ENCODE measurements at regions not wholly inside any gene's neighbourhood (a gene's known extent, or its start where the extent isn't known, plus 50 kb on each side); places are given as distances from the start of the nearest gene placed in this dataset.

DNA sequence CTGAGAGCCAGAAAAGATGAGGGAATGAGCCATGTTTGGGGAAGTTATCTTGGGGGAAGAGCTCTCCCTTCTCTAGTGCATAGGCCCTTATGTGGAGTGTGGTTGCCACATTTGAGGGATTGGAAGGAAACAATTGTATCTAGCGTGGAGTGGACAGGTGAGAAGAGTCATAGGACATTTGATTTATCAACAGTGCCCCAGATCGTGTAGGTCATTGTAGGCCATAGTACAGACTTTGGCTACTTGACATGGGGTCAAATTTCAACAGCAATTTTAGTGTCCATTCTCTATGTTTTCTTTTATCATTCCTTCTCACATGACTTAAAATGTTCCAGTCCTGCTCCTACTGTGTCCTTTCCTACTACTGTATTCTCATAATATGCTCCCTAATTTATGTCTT, 1182.8 kb downstream of the SORCS1 start:
- Mint-ChIP-seq H3K27ac (no peak overlapping the region), H3K27me3 (no peaks in the 10 kb centered on the region), H3K36me3 (no peaks in the 10 kb centered on the region), H3K4me3 (no peak overlapping the region), H3K4me1 (no peaks in the 10 kb centered on the region), H3K9me3 (peaks cover 2 to 10% (median 6%) of the 10 kb centered on the region in 3 donors)

DNA sequence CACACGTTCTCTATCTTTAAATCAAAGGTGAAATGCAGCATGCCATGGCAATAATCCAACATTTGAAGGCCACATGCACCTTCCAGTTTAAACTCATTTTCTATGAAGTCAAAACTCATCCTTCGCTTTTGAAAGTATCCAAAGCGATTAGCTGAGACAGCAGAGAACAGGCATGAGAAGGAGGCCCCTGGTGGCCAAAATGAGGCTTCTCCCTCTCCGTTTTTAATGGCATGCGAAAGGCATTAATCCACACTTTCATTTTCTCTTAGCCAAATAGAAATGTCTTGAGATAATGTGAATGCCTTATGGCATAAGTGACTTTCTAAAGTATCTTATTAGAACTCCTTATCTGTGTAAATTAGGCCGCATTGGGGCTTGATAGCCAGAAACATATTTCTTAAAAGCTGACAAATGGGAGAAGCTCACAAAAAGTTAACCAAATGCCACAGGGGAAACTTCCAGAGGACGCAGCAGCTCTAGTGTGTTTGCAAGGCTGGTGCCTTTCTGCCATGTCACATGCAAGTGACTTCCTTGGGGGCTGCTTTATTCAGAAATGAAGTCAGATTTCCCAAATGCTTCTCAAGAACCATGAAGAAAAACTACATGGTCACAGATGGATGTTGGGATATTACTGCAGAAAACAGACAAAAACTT, 1189.6 kb downstream of the SORCS1 start:
- H3K4me3 Mint-ChIP-seq: no peak overlapping the region
- no peaks in the 10 kb centered on the region for H3K36me3 Mint-ChIP-seq
- H3K9me3 Mint-ChIP-seq: peaks cover 2 to 9% (median 2%) of the 10 kb centered on the region in 3 donors
- H3K4me1 Mint-ChIP-seq: no peaks in the 10 kb centered on the region
- no peaks in the 10 kb centered on the region for H3K27me3 Mint-ChIP-seq
- no peak overlapping the region for H3K27ac Mint-ChIP-seq

DNA sequence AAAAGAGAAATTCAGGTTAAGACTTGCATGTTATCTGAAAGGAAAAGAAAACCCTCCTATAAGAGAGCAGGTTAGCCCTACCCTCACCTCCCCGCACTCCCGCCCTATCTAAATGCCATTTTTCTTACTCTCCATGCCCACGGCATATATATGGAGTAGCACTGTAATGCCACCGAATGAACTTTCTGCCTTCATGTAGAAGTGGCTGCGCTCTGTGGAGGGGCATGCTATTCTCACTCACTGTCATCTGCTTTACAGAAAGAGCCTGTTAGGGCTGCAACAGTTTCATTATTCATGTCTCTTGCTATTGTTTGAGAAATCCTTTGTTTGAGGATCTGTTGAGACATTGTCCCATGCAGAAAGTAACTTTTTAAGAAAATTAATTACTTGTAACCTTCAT, 1190.6 kb downstream of the SORCS1 start:
- H3K36me3 Mint-ChIP-seq: no peaks in the 10 kb centered on the region
- no peaks in the 10 kb centered on the region for H3K4me1 Mint-ChIP-seq
- peaks cover 2 to 9% (median 2%) of the 10 kb centered on the region in 3 donors for H3K9me3 Mint-ChIP-seq
- no peak overlapping the region for H3K27ac Mint-ChIP-seq
- no peak overlapping the region for H3K4me3 Mint-ChIP-seq
- no peaks in the 10 kb centered on the region for H3K27me3 Mint-ChIP-seq

DNA sequence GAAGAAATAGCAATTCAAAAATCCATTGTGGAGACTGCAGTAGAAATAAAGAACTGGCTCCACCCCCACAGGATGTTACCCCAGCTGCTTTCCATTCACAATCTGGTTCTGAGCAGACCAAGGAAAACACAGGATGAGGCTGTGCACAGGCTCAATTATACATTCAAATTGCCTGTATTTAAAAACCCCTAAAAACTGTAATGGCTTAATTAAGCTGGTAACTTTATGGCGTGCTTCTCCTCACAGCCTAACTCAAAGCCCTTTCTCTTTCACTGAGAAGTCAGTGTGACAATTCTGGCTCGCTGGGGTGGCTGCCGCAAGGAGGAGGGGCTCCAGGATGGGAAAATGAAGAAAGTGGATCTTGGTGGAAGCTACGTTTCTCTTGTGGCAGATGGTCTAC, 1191.1 kb downstream of the SORCS1 start:
- H3K4me3 Mint-ChIP-seq: no peak overlapping the region
- no peaks in the 10 kb centered on the region for H3K36me3 Mint-ChIP-seq
- no peaks in the 10 kb centered on the region for H3K4me1 Mint-ChIP-seq
- H3K27ac Mint-ChIP-seq: no peak overlapping the region
- H3K27me3 Mint-ChIP-seq: no peaks in the 10 kb centered on the region
- peaks cover 2 to 9% (median 2%) of the 10 kb centered on the region in 3 donors for H3K9me3 Mint-ChIP-seq

DNA sequence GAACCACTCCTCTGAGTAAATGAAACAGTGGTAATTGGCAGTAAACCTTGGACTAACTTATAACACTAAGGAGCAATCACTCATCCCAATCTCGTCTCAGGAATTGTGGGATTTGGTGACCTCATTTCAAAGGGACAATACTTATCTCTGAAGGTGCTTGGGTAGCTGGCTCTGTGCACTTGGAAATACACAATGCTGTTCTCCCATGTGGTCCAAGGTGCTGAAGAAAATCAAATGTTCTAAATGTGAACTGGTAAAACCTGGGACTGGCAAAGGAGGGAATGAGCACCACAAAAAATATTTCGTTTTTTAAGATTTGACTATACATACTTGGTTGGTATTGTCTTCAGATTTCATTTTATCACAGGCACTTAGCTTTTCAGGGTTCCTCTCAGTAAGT, 1193.0 kb downstream of the SORCS1 start:
- Mint-ChIP-seq H3K36me3 (no peaks in the 10 kb centered on the region), H3K27ac (no peak overlapping the region), H3K4me1 (no peaks in the 10 kb centered on the region), H3K4me3 (no peak overlapping the region), H3K27me3 (no peaks in the 10 kb centered on the region), H3K9me3 (peaks cover 0 to 1% (median under 1%) of the 10 kb centered on the region in 3 donors)

DNA sequence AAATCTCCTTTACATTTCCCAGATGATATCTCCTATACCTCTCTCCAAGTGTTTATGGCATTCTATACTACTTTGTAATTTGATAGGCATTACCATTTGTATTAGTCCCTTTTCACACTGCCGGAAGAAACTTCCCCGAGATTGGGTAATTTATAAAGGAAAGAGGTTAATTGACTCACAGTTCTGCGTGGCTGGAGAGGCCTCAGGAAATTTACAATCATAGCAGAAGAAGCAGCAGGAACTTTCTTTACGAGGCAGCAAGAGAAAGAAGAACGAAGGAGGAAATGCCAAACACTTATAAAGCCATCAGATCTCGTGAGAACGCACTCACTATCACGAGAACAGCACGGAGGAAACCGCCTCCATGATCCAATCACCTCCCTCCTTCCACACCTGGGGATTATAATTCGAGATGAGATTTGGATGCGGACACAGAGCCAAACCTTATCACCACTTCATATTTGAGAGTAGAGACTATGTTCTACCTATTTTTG, 1194.6 kb downstream of the SORCS1 start:
- Mint-ChIP-seq H3K36me3 (peaks cover 1% of the 10 kb centered on the region), H3K27me3 (no peaks in the 10 kb centered on the region), H3K4me1 (no peaks in the 10 kb centered on the region), H3K4me3 (peak overlapping the region in 1 of 4 donors; percentile 56), H3K27ac (no peak overlapping the region), H3K9me3 (peaks cover 0 to 2% (median 0%) of the 10 kb centered on the region in 3 donors)

DNA sequence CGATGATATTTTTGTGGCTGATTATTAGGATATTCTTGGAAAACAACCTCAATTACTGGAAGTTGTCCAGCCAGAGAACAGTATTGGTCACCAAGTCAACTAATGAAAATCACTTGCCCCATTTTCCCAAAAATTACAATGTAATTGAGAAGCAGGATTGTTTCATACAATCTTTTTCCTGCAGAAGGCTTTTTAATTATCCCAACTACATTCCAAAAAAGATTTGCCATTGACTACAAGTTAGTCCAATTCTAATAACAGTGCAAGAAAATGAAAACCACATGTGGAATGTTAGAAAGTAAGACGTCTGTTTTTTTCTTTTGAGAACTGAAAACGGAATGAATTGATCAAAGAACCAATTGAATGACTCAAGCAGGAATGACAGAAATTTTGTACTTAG, 1195.8 kb downstream of the SORCS1 start:
- Mint-ChIP-seq H3K4me1 (no peaks in the 10 kb centered on the region), H3K27me3 (no peaks in the 10 kb centered on the region), H3K27ac (no peak overlapping the region), H3K4me3 (no peak overlapping the region), H3K36me3 (peaks cover 1% of the 10 kb centered on the region), H3K9me3 (peaks cover 0 to 2% (median 0%) of the 10 kb centered on the region in 3 donors)

DNA sequence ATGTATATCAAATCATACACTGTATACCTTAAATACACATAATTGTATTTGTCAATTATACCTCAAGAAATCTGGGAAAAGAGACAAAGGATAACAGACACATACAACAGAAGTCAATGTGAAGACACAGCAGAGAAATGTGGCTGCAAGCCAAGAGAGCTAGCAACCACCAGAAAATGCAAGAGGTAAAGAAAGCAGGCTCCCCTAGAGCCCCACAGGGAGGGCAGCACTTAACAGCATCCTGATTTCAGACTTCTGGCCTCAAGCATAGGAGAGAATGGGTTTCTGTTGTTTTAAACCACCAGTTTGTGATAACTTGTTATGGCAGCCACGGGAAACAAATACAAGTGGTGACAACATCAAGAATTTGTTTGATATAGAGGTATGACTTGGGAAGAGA, 1197.2 kb downstream of the SORCS1 start:
- no peaks in the 10 kb centered on the region for H3K4me1 Mint-ChIP-seq
- peaks cover 1% of the 10 kb centered on the region for H3K36me3 Mint-ChIP-seq
- no peak overlapping the region for H3K27ac Mint-ChIP-seq
- H3K27me3 Mint-ChIP-seq: no peaks in the 10 kb centered on the region
- H3K4me3 Mint-ChIP-seq: no peak overlapping the region
- H3K9me3 Mint-ChIP-seq: peaks cover 0 to 2% (median 0%) of the 10 kb centered on the region in 3 donors

DNA sequence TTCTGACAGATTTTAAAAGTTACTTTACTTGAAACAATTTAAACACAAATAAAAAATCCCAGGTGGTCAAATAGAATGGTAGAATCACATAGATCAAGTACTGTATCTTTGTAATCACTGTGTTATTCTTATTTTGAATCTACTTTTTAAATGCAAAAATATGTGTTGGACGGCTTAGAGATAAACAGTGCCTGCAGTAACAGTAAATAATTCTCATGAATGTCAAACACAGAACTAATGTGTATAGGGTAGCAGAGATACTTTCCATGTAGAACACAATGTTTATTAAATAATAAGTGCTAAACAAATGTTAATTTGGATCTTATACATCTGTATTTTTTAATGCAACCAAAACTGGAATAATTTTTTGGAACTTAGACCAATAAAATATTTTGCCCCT, 1199.4 kb downstream of the SORCS1 start:
- Mint-ChIP-seq H3K27ac (no peak overlapping the region), H3K36me3 (peaks cover 1% of the 10 kb centered on the region)

DNA sequence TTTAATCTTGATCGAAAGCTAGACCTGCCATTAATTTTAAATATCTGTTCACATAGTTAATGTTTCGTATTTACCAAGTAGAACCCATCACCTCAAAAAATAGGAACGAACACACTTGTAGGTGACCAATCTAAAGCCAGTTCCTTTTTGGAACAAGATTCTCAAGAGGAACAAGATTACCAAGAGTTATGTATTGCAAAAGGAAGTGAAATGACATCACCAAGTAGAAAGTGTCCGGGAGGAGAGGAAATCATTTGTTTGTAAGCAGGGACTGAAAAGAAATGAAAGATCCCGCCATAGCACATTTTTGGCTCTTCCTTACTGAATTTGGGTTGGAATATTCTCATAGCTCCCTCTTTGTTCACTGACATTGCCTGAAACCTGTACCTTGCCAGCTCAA, 1200.5 kb downstream of the SORCS1 start:
- no peak overlapping the region for H3K27ac Mint-ChIP-seq
- no peak overlapping the region for H3K4me3 Mint-ChIP-seq
- H3K4me1 Mint-ChIP-seq: no peaks in the 10 kb centered on the region
- H3K36me3 Mint-ChIP-seq: peaks cover 1% of the 10 kb centered on the region
- peaks cover 0 to 2% (median 0%) of the 10 kb centered on the region in 3 donors for H3K9me3 Mint-ChIP-seq
- H3K27me3 Mint-ChIP-seq: no peaks in the 10 kb centered on the region

More for the DNA sequence above, 1199.4 kb downstream of the SORCS1 start:
- Mint-ChIP-seq H3K9me3 (peaks cover 0 to 2% (median 0%) of the 10 kb centered on the region in 3 donors), H3K4me1 (no peaks in the 10 kb centered on the region), H3K4me3 (no peak overlapping the region), H3K27me3 (no peaks in the 10 kb centered on the region)

DNA sequence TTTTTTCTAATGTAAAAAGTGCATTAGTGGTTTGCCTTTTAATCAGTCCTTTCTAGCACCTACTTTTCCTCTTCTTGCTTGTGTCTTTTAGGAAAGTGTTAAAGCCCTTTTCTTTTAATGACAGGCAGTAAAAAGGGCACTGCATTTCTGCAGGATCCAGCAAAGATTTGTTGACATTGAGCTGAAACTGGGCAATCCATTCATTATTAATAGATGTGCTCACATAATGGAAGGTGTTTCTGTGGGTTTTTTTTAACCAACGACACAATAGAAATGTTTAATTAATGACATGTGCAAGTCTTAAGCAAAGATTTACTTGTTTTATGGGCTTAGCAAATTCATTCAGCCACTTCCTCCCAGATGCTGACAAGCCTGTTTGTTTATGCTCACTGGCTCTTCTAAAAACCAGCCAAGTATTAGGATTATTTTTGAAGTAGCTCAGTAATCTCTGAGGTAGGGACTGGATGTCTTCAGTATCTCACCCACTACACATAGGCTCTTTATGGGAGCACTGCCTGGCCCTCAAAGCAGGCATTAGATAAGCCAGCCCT, 1201.1 kb downstream of the SORCS1 start:
- Mint-ChIP-seq H3K27ac (no peak overlapping the region), H3K9me3 (peaks cover 0 to 2% (median 0%) of the 10 kb centered on the region in 3 donors), H3K27me3 (no peaks in the 10 kb centered on the region), H3K4me1 (no peaks in the 10 kb centered on the region), H3K36me3 (peaks cover 1% of the 10 kb centered on the region), H3K4me3 (no peak overlapping the region)

DNA sequence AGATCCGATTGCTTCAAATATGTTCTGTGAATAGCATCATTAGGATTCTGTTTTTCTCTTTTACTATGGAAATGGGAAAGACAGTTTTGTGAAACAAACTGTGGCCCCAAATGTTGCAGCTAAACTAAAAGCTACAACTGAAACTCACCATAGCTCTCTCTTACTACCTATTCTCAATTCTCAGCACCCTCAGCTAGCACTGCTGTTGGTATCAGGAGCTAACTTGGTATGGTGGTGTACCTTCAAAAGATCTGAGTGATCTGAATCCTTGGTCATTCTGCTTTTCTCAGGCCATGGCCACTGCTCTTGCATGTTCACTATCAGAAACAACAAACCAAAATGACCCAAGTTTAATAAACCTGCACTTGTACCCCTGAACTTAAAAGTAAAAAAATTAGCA, 1208.0 kb downstream of the SORCS1 start:
- peaks cover 2% of the 10 kb centered on the region for H3K36me3 Mint-ChIP-seq
- no peak overlapping the region for H3K4me3 Mint-ChIP-seq
- H3K27ac Mint-ChIP-seq: no peak overlapping the region
- H3K4me1 Mint-ChIP-seq: no peaks in the 10 kb centered on the region
- no peaks in the 10 kb centered on the region for H3K27me3 Mint-ChIP-seq
- H3K9me3 Mint-ChIP-seq: peaks cover 0 to 2% (median 0%) of the 10 kb centered on the region in 3 donors

DNA sequence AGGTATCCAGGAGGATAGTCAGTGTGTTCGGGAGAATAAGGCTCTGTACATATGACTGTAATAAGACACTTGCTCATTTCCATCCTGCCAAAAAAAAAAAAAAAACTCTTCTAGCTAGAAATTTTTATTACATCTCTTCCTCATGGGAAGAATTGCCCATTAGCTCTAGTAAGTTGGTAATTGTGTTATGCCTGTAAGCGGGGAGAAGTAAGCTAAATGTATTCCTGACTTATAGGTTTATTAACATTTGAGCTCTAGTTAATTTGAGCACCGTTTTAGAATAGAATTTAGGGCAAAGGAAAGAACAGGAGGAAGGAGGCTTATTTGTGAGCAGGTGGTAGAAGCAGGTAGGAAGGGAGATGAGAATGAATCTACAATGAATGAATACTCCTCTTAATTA, 1210.6 kb downstream of the SORCS1 start:
- Mint-ChIP-seq H3K27me3 (no peaks in the 10 kb centered on the region), H3K4me3 (no peak overlapping the region), H3K4me1 (no peaks in the 10 kb centered on the region), H3K27ac (no peak overlapping the region), H3K9me3 (peaks cover 0 to 2% (median 0%) of the 10 kb centered on the region in 3 donors), H3K36me3 (peaks cover 2% of the 10 kb centered on the region)

DNA sequence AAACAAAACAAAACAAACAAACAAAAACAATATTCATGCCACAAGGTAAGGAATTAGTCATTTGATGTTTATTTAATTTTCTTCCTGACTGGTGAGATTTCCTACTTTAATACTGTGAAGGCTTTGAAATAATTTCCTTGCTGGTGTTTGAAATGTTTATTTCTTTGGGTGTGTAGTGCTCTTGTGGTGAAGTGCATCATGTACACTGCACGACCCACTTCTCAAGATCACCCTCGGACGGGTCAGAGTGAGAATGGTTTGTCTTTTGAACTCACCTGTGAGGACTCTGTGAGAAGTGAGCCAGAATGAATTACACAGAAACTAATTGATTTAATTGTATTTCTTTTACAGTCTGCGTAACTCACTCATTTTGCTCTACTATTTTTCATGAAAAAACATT, 1211.5 kb downstream of the SORCS1 start:
- H3K4me1 Mint-ChIP-seq: no peaks in the 10 kb centered on the region
- no peaks in the 10 kb centered on the region for H3K27me3 Mint-ChIP-seq
- no peak overlapping the region for H3K4me3 Mint-ChIP-seq
- H3K36me3 Mint-ChIP-seq: peaks cover 2% of the 10 kb centered on the region
- peaks cover 0 to 2% (median 0%) of the 10 kb centered on the region in 3 donors for H3K9me3 Mint-ChIP-seq
- no peak overlapping the region for H3K27ac Mint-ChIP-seq

DNA sequence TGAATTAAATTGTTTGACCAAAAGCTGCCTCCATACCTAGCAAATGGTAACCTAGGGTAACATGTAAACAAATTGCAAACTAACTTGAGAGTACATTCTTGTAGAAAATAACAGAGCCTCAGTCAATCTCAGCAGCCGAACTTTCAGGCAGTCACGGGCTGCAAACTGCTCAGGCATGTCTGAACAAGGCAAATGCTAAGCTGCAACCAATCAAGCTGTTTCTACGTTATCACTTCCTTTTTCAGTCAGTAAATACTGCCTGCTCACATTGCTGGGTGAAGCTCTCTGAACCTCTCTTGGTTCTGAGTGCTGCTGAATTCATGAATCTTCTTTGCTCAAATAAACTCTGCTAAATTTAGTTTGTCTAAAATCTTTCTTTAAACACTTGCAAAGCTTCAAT, 1212.4 kb downstream of the SORCS1 start:
- H3K36me3 Mint-ChIP-seq: no peaks in the 10 kb centered on the region
- no peaks in the 10 kb centered on the region for H3K4me1 Mint-ChIP-seq
- no peak overlapping the region for H3K27ac Mint-ChIP-seq

DNA sequence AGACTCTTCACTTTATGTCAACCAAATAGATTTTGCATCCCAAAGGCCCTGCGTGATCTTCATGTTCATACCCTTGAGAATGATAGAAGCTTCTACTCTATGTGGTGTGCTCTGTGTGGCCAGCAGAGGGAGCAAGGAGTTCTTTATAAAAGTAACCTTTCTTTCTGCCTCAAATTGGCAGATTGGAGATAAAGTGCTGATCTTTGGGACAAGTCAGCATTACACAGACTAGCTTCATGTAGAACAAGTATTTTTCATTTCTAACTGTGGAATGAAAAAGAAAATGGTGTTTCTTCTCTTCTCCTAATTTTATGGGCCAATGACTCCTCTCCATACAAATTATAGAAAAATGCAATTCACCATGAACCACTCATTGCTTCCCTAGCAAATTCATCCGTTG, 1214.1 kb downstream of the SORCS1 start:
- no peak overlapping the region for H3K4me3 Mint-ChIP-seq
- no peaks in the 10 kb centered on the region for H3K4me1 Mint-ChIP-seq
- H3K27ac Mint-ChIP-seq: no peak overlapping the region
- H3K9me3 Mint-ChIP-seq: no peaks in the 10 kb centered on the region
- H3K27me3 Mint-ChIP-seq: no peaks in the 10 kb centered on the region
- H3K36me3 Mint-ChIP-seq: no peaks in the 10 kb centered on the region

More for the DNA sequence above, 1212.4 kb downstream of the SORCS1 start:
- Mint-ChIP-seq H3K4me3 (no peak overlapping the region), H3K27me3 (no peaks in the 10 kb centered on the region), H3K9me3 (no peaks in the 10 kb centered on the region)
